ENCODE measurements at regions not wholly inside any gene's neighbourhood (a gene's known extent, or its start where the extent isn't known, plus 50 kb on each side); places are given as distances from the start of the nearest gene placed in this dataset.
A peak's percentile ranks its signal among the peaks of the same experiment; 100 is the strongest.
"Not testable (repeated sequence)": the region's sequence is repeated elsewhere in the genome, so short reads cannot be mapped to it uniquely, and the experiment has no call there.

DNA sequence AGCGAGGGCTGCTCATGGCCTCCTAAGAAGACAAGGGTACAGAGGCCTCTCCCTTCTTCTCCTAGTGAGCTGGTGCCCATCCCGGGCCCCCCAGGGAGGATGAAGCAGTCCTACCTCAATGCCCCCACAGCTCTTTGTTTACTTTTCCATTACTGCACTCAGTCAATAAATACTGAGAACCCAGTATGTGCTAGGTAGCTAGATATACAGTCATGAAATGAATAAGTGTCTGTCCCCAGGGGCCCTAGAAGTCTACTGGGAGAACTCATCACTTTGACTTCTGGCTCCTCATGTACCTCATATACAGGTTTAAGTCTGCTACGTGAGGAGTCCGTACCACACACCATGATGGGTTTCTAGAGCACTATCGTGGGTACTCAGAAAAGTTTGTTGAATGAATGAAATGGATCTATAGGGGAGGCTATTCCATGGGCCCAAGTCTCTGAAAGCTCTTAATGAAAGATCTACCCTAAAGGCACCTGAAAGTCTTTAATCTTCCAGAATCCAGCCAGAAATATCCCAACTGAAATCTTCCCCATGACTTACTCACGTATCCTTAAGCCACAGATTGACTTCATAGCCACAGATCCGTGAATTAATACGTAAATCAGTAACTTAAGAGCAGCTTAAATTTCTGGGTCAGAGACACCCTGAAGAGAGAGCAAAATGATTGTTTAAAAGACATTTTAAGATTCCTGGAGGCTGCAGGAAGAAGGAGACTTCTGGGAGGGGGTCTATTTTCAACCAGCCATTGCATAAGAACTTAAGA lies 51.6 kb upstream of the POMP start:
- DNase-seq = no peak

GRCh38 chr13:28606466-28606865 lies 52.5 kb upstream of the POMP start:
- DNase-seq = no peak

- not testable (repeated sequence) for DNase-seq
These were observed 53.8 kb upstream of the POMP start for GRCh38 chr13:28605147-28605546.

DNA sequence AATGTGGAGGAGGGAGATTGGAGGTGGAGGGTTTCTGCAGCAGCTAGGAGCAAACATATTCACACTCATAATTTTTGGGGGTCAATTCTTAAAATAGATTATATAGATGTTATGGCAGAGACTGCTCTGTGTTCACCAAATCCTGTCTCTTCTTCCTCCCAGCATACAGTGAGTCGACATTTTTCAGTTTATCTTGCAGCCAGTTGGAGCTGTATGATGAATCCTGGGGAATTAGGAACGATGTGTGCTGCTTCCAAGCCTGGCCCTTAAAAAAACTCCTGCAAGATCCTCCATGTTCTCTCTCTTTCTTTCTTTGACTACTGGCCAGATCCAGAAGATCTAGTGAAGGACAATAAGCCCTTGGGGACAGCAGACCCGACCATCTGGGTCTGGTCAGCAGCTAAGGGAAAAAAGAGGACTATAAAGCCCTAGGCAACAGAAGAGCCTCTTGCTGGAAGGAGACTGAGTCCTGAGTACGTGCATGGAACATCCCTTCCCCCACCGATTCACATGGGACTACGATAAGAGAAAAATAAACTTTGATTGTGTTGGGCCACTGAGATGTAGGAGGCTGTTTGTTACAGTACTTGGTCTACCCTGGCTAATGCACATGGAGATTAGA lies 55.8 kb upstream of the POMP start:
- DNase-seq = no peak

DNA sequence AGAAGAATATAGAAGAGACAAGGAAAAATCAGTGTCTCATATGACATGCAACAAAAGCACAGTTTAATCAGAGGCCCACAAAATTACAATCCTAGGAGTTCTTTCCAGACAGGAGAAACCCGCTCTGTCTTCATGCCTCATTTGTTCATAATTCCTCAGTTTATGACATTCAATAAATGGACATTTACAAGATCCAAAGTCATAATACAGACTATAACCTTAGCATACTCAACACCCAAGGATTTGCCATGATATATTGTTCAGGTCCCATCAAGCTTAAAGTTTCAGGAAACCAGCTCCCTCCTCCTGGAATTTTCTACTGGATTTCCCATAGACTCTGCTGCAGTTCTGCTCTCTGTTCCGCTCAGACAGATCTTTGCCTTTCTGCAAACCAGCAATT lies 56.4 kb upstream of the POMP start:
- no peak for DNase-seq

DNA sequence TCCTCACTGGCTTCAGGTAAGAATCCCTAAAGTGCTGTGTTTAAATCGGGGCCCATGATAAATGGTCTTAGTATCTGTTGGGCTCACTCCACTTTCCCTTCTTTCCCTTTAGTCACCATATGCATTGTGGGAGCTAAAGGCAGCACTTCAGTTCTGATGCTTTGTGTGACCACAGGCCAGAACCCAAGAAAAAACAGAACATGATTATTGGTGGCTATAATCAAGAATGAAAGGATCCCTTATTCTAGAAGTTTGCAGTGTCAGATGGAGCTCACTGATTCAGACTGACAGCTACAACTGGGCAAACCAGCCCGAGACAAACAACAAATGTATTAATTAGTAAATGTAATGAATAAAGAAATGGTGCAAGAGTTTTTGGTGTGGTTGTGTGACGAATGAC lies 57.3 kb upstream of the POMP start:
- no peak for DNase-seq

- no peak for DNase-seq
These were observed 61.3 kb upstream of the POMP start for GRCh38 chr13:28597641-28598040.

DNA sequence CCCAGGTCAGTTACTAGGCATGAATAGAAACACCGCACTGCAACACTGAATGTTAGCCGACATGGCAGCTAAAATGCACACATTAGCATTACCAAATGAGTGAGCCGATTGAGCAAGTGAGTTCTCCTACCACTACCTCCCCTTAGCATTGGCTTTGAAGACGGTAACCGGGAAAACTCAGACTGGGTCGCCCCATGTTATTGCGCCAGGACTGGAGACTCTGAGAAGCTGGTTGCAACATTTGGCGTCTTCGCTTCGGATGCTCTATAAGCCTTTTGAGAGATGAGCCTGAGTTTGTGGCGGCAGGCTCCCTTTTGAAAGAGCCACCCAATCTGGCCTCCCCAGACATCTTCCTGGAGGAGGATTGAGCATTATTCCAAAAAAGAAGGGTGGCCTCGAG lies 68.5 kb upstream of the POMP start:
- DNase-seq = no peak

DNA sequence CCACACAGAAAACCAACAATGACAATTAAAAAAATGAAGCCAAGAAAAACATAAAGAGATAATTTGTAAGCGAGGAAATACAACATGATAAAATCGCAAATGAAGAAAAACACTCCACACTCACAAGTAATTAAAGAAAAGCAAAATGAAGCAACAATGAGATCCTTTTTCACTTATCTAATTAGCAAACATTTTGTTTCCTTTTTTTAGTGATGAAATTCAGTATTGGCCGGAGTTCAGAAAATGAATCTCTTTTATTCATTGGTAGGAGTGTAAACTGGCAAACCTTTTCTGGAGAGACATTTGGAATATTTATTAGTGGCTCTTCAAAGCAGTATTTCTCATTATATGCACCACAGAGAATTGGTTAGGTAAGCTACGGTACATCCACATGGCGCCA lies 70.6 kb upstream of the POMP start:
- no peak for DNase-seq

DNA sequence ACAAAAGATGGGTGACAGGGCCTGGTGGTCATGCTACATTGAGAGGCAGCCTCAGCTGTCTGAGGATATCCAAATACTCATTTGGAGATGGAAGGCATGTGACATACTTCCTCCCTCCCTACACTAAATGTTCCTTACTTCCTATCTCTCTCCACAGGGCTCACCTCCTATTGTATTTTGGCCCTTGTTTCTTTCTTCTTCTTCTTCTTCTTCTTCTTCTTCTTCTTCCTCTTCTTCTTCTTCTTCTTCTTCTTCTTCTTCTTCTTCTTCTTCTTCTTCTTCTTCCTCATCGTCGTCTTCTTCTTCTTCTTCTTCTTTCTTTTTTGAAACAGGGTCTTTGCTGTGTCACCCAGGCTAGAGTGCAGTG lies 71.8 kb upstream of the POMP start:
- no peak for DNase-seq

DNA sequence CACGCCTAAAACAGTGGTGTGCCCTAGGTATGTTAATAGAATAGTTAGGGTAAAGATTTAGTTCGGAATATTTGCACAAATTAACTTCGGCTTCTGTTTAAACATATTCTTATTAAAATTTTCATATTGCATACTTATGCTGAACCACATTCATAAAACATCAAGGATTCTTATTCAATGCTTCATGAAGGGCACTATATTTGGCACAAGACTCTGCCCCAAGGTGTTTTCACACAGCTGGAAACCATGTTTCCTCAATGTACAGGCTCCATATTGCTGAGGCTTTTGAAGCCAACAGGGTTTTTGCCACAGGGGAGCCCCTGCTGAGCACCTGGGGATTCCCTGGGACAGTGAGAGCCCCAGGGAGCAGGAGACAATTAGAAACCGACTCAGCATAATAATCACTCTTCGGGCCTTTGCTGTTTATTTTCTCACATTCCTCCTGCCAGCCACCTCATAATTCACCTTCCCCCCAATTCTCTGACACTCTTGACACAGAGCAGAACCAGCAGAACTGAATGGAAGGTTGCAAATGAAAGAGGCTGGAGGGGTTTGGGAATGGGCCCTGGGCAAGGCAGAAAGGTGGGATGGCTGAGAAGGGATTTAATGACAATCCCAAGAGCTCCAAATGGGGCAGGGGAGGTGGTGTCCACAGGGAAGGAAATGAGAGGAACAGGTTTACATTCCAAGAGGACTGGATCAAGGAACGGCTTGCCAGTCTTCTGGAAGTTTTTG lies 72.3 kb upstream of the POMP start:
- DNase-seq = no peak

DNA sequence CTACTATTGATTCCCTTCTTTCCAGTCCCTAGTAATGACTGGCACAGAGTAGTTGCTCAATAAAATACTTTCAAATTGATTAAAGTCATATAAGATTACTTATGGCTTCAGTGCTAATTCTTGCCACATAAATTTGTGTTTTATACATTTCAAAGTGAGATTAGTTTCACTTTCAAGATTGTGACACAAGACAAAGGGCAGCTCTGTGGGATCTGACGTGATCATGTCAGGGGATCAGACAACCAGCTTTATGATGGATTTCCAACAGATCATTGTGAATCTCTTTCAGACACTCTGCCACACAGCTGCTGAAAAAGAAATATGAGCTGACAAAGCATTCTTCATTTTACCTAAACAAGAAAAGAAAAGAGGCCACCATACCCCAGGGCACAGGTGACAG lies 73.4 kb upstream of the POMP start:
- no peak for DNase-seq

- DNase-seq = peak; percentile 83
These were observed 74.0 kb upstream of the POMP start for GRCh38 chr13:28584873-28585381.

- peak; percentile 51 for DNase-seq
These were observed 75.3 kb upstream of the POMP start for GRCh38 chr13:28583651-28584091.

GRCh38 chr13:28582892-28583240 lies 76.1 kb upstream of the POMP start:
- DNase-seq = no peak

- DNase-seq = peak; percentile 47
These were observed 76.6 kb upstream of the POMP start for GRCh38 chr13:28582225-28582891.

GRCh38 chr13:28581451-28581850 lies 77.5 kb upstream of the POMP start:
- no peak for DNase-seq

GRCh38 chr13:28579736-28580135 lies 79.2 kb upstream of the POMP start:
- no peak for DNase-seq

DNA sequence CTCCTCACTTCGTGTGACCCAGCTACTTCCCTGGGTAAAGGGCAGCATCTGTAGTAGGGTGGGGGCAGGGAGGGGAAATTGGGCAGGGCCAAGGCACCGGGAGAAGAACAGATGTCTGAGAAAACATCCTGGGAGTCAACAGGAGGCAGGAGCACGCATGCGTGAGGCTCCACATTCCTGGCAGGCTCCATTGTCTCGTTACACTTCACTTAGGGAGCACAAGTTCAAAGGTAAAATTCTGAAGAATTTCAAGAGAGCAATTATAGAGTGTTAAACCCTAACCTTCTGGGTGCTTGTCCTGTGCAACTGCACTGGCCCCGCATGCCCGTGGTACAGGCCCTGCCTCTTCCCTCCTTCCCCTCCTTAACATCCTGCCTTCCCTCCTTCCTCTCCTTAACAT lies 79.6 kb upstream of the POMP start:
- DNase-seq = no peak

GRCh38 chr13:28576067-28576466 lies 81.1 kb upstream of the FLT1 start:
- no peak for DNase-seq

GRCh38 chr13:28575200-28575599 lies 80.3 kb upstream of the FLT1 start:
- no peak for DNase-seq

GRCh38 chr13:28574617-28575142 lies 79.8 kb upstream of the FLT1 start:
- DNase-seq = peak; percentile 98

Measured in fibroblast of skin of right biceps (primary cell).